CD4-positive, alpha-beta T cell (primary cell): ENCODE measurements at regions not wholly inside any gene's neighbourhood (a gene's known extent, or its start where the extent isn't known, plus 50 kb on each side); places are given as distances from the start of the nearest gene placed in this dataset.

Source experiments
- ATAC-seq: fragments of 200-7000 bp; cut with Tn5 transposase; one replicate; pipeline ENCODE4 v1.10.0; 2022; ENCODE audit warnings: mild to moderate bottlenecking; ENCODE audit not compliant: poor library complexity
- CTCF ChIA-PET: fragments of 350-600 bp; sonication (Branson Sonifier 250); formaldehyde crosslinking; loops from one replicate; lab custom pipeline; 2021; ENCODE audit warnings: antibody characterized with exemption, inconsistent platforms; lab: Charles Lee
- POLR2A ChIA-PET: fragments of 350-600 bp; sonication (Branson Sonifier 250); formaldehyde crosslinking; loops from one replicate; lab custom pipeline; 2021; ENCODE audit warnings: antibody characterized with exemption, inconsistent platforms; lab: Charles Lee
- DNase-seq, 14 experiments: peaks; one replicate each; pipeline ENCODE4 v3.0.0-alpha.2; 2013 to 2020; ENCODE audit warnings: mixed read lengths in 2 of 14
- H3K27ac ChIP-seq, 2 donors: one replicate each; pipeline versions ENCODE4 v1.5.1 to v1.7.0; 2013; ENCODE audit warnings: low read length in 2 of 2, low read depth in 1 of 2, mild to moderate bottlenecking in 1 of 2
- H3K27me3 ChIP-seq, 2 experiments: 1 replicate in 1 of 2; 2 replicates in 1 of 2; pipeline versions ENCODE4 v1.6.1 to v1.7.0; 2013; ENCODE audit warnings: low read length in 2 of 2, control low read depth in 1 of 2, mild to moderate bottlenecking in 1 of 2, moderate library complexity in 1 of 2; ENCODE audit not compliant: insufficient read depth in 2 of 2, control insufficient read depth in 1 of 2
- H3K36me3 ChIP-seq: one replicate; pipeline ENCODE4 v1.6.1; 2013; ENCODE audit warnings: low read length, control low read depth; ENCODE audit not compliant: insufficient read depth
- H3K4me1 ChIP-seq: one replicate; pipeline ENCODE4 v1.6.1; 2013; ENCODE audit warnings: low read length, control low read depth; ENCODE audit not compliant: insufficient read depth
- H3K4me3 ChIP-seq: one replicate; pipeline ENCODE4 v1.5.1; 2013; ENCODE audit warnings: mild to moderate bottlenecking, low read length, moderate library complexity
- H3K9me3 ChIP-seq, 2 experiments: 1 replicate in 1 of 2; 2 replicates in 1 of 2; pipeline versions ENCODE4 v1.6.1 to v1.7.0; 2013; ENCODE audit warnings: low read length in 2 of 2, mild to moderate bottlenecking in 2 of 2, control low read depth in 1 of 2, moderate library complexity in 1 of 2; ENCODE audit not compliant: control insufficient read depth in 1 of 2, insufficient read depth in 1 of 2
- H3K27ac Mint-ChIP-seq: one replicate; pipeline ENCODE4 v1.8.0; 2020; ENCODE audit warnings: mixed read lengths
- H3K27me3 Mint-ChIP-seq: one replicate; pipeline ENCODE4 v1.8.0; 2021; ENCODE audit warnings: mixed read lengths
- H3K36me3 Mint-ChIP-seq: one replicate; pipeline ENCODE4 v1.8.0; 2021; ENCODE audit warnings: low read depth, mixed read lengths
- H3K4me1 Mint-ChIP-seq: one replicate; pipeline ENCODE4 v1.8.0; 2021; ENCODE audit warnings: low read depth, mixed read lengths
- H3K4me3 Mint-ChIP-seq: one replicate; pipeline ENCODE4 v1.8.0; 2020; ENCODE audit warnings: mild to moderate bottlenecking, mixed read lengths
- H3K9me3 Mint-ChIP-seq: one replicate; pipeline ENCODE4 v1.8.0; 2020; ENCODE audit warnings: mixed read lengths
- intact Hi-C, 2 experiments: fragments of 100-400 bp; cut with DNase I in 1 of 2; cut with micrococcal nuclease in 1 of 2; formaldehyde crosslinking; loops; one replicate each; pipeline versions ENCODE4 v1.15.1 to v1.9.0; 2023 to 2025; cut with DNase I, micrococcal nuclease
- TF ChIP-seq, protein P1 (sequence below): fragments of 200-600 bp; IDR thresholded peaks from one replicate; pipeline ENCODE4 v1.8.0; 2022; ENCODE audit warnings: antibody characterized with exemption, mild to moderate bottlenecking

DNA sequence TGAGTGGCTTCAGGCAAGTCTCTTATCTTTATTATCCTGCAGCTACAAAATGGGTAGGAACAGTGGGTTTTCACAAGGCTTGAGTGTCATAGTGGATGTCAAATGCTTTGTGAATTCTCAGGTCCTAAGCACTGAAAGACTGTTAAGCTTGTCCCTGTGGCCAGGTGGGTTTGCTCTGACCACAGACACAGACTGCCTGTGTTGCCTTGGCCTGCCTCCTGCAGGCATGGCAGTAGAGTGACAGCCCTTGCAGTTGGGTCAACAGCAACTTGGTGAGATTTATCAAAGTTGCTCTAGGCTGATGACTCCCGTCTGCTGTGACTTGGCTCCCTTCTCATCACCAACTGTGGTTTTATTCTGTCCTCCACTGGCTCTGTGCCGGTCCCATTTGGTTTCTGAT lies 520.0 kb upstream of the CCDC196 start:
- CTCF ChIA-PET = no interaction called here
- Histone ChIP-seq H3K4me3 (no peak overlapping the region), H3K36me3 (no peaks in the 10 kb centered on the region), H3K27me3 (no peaks in the 10 kb centered on the region), H3K27ac (no peak overlapping the region), H3K9me3 (no peaks in the 10 kb centered on the region), H3K4me1 (peaks cover 2% of the 10 kb centered on the region)
- intact Hi-C loops = no loop called here
- H3K27ac Mint-ChIP-seq = no peak overlapping the region
- TF ChIP-seq, protein P1, sequence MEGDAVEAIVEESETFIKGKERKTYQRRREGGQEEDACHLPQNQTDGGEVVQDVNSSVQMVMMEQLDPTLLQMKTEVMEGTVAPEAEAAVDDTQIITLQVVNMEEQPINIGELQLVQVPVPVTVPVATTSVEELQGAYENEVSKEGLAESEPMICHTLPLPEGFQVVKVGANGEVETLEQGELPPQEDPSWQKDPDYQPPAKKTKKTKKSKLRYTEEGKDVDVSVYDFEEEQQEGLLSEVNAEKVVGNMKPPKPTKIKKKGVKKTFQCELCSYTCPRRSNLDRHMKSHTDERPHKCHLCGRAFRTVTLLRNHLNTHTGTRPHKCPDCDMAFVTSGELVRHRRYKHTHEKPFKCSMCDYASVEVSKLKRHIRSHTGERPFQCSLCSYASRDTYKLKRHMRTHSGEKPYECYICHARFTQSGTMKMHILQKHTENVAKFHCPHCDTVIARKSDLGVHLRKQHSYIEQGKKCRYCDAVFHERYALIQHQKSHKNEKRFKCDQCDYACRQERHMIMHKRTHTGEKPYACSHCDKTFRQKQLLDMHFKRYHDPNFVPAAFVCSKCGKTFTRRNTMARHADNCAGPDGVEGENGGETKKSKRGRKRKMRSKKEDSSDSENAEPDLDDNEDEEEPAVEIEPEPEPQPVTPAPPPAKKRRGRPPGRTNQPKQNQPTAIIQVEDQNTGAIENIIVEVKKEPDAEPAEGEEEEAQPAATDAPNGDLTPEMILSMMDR = no peak
- no peak overlapping the region for H3K4me3 Mint-ChIP-seq
- DNase-seq (no peak), ATAC-seq (no peak)
- POLR2A ChIA-PET = interaction anchor here (1.1 kb wide), 1 partner anchor 554 kb away, joined by 5 read pairs; the partner anchor contains the start of gene FUT8
- no peaks in the 10 kb centered on the region for H3K36me3 Mint-ChIP-seq
- no peaks in the 10 kb centered on the region for H3K9me3 Mint-ChIP-seq
- H3K27me3 Mint-ChIP-seq = no peaks in the 10 kb centered on the region
- H3K4me1 Mint-ChIP-seq = peaks cover under 1% of the 10 kb centered on the region

GRCh38 chr14:65972346-65972870 lies 513.8 kb upstream of the CCDC196 start:
- Mint-ChIP-seq H3K27ac (no peak overlapping the region), H3K9me3 (no peaks in the 10 kb centered on the region), H3K4me3 (no peak overlapping the region), H3K27me3 (no peaks in the 10 kb centered on the region), H3K4me1 (no peaks in the 10 kb centered on the region), H3K36me3 (no peaks in the 10 kb centered on the region)
- no peaks in the 10 kb centered on the region for H3K27me3 ChIP-seq
- no peaks in the 10 kb centered on the region for H3K4me1 ChIP-seq
- intact Hi-C loops = no loop called here
- no peak overlapping the region for H3K27ac ChIP-seq
- TF ChIP-seq, protein P1 = no peak
- CTCF ChIA-PET = no interaction called here
- POLR2A ChIA-PET = no interaction called here
- no peak for DNase-seq
- no peak overlapping the region for H3K4me3 ChIP-seq
- H3K9me3 ChIP-seq = no peaks in the 10 kb centered on the region
- ATAC-seq = no peak
- H3K36me3 ChIP-seq = no peaks in the 10 kb centered on the region

DNA sequence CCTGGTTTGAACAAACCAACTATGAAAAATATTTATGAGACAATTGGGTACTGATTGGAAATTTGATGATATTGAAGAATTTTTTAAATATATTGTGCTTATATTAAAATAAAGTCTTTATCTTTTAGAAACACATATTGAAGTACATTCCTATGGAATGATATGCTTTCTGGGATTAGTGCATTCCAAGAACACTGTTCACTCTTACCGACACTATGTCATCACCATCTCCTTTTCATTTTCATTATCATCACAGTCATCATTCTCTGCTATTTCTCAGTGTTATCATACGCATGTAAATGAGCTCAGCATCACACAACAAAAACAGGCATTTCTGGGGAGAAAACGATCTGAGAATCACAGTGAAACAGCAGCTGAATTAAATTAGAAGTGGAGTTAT lies 513.3 kb upstream of the CCDC196 start:
- CTCF ChIA-PET = no interaction called here
- H3K27me3 Mint-ChIP-seq = no peaks in the 10 kb centered on the region
- H3K9me3 Mint-ChIP-seq = no peaks in the 10 kb centered on the region
- H3K4me3 Mint-ChIP-seq = no peak overlapping the region
- no peak overlapping the region for H3K27ac Mint-ChIP-seq
- intact Hi-C loops = no loop called here
- H3K36me3 Mint-ChIP-seq = no peaks in the 10 kb centered on the region
- no peaks in the 10 kb centered on the region for H3K27me3 ChIP-seq
- TF ChIP-seq, protein P1 = no peak
- H3K4me1 ChIP-seq = no peaks in the 10 kb centered on the region
- no peaks in the 10 kb centered on the region for H3K36me3 ChIP-seq
- no peaks in the 10 kb centered on the region for H3K9me3 ChIP-seq
- ATAC-seq (no peak), DNase-seq (no peak)
- H3K4me1 Mint-ChIP-seq = no peaks in the 10 kb centered on the region
- H3K27ac ChIP-seq = no peak overlapping the region
- POLR2A ChIA-PET = no interaction called here
- H3K4me3 ChIP-seq = no peak overlapping the region
